ENCODE measurements at regions not wholly inside any gene's neighbourhood (a gene's known extent, or its start where the extent isn't known, plus 50 kb on each side); places are given as distances from the start of the nearest gene placed in this dataset.

- no peaks in the 10 kb centered on the region for H3K4me1 ChIP-seq
- no peaks in the 10 kb centered on the region for H3K9me3 ChIP-seq
- H3K36me3 ChIP-seq = no peaks in the 10 kb centered on the region
- H3K4me3 ChIP-seq (ENCODE audit: low read depth, low read length) = no peak overlapping the region
- no peak for DNase-seq
- H3K27me3 ChIP-seq = peaks cover 12% of the 10 kb centered on the region
- TF ChIP-seq CTCF (IDR thresholded peaks at IDR 0.05; ENCODE audit: low read depth, low read length) = no peak
These were observed 67.8 kb upstream of the IFNE start for GRCh38 chr9:21549890-21550289.

- no peak for DNase-seq
- Histone ChIP-seq H3K4me3 (ENCODE audit: low read depth, low read length) (no peak overlapping the region), H3K36me3 (no peaks in the 10 kb centered on the region), H3K9me3 (no peaks in the 10 kb centered on the region), H3K4me1 (no peaks in the 10 kb centered on the region), H3K27me3 (peaks cover 17% of the 10 kb centered on the region)
- TF ChIP-seq CTCF (IDR thresholded peaks at IDR 0.05; ENCODE audit: low read depth, low read length) = no peak
These were observed 68.3 kb upstream of the IFNE start for GRCh38 chr9:21550392-21550791.

GRCh38 chr9:21551401-21551800, 69.3 kb upstream of the IFNE start:
- H3K27me3 ChIP-seq = peaks cover 24% of the 10 kb centered on the region
- DNase-seq = no peak
- H3K4me1 ChIP-seq = no peaks in the 10 kb centered on the region
- H3K36me3 ChIP-seq = no peaks in the 10 kb centered on the region
- no peak overlapping the region for H3K4me3 ChIP-seq (ENCODE audit: low read depth, low read length)
- no peaks in the 10 kb centered on the region for H3K9me3 ChIP-seq
- TF ChIP-seq CTCF (IDR thresholded peaks at IDR 0.05; ENCODE audit: low read depth, low read length) = no peak

GRCh38 chr9:21552244-21553170, 70.4 kb upstream of the IFNE start:
- H3K36me3 ChIP-seq = no peaks in the 10 kb centered on the region
- H3K4me3 ChIP-seq (ENCODE audit: low read depth, low read length) = no peak overlapping the region
- DNase-seq = no peak
- no peak for TF ChIP-seq CTCF (IDR thresholded peaks at IDR 0.05; ENCODE audit: low read depth, low read length)
- no peaks in the 10 kb centered on the region for H3K9me3 ChIP-seq
- H3K4me1 ChIP-seq = no peaks in the 10 kb centered on the region
- H3K27me3 ChIP-seq = peaks cover 33% of the 10 kb centered on the region

- Histone ChIP-seq H3K36me3 (no peaks in the 10 kb centered on the region), H3K27me3 (peaks cover 42% of the 10 kb centered on the region), H3K4me3 (ENCODE audit: low read depth, low read length) (no peak overlapping the region), H3K4me1 (no peaks in the 10 kb centered on the region), H3K9me3 (no peaks in the 10 kb centered on the region)
- no peak for DNase-seq
- TF ChIP-seq CTCF (IDR thresholded peaks at IDR 0.05; ENCODE audit: low read depth, low read length) = no peak
These were observed 71.3 kb upstream of the IFNE start for GRCh38 chr9:21553441-21553840.

GRCh38 chr9:21554813-21555212, 72.7 kb upstream of the IFNE start:
- no peak for TF ChIP-seq CTCF (IDR thresholded peaks at IDR 0.05; ENCODE audit: low read depth, low read length)
- H3K4me1 ChIP-seq = no peaks in the 10 kb centered on the region
- peaks cover 51% of the 10 kb centered on the region for H3K27me3 ChIP-seq
- H3K9me3 ChIP-seq = no peaks in the 10 kb centered on the region
- H3K4me3 ChIP-seq (ENCODE audit: low read depth, low read length) = no peak overlapping the region
- H3K36me3 ChIP-seq = no peaks in the 10 kb centered on the region
- DNase-seq = no peak
